Cerebellar cortex (tissue), 1 donor: ENCODE measurements at regions not wholly inside any gene's neighbourhood (a gene's known extent, or its start where the extent isn't known, plus 50 kb on each side); places are given as distances from the start of the nearest gene placed in this dataset.
A peak's percentile ranks its signal among the peaks of the same experiment; 100 is the strongest.

Source experiments
- DNase-seq: peaks from one replicate; pipeline ENCODE4 v3.0.0-alpha.2; 2015; ENCODE audit warnings: low spot score

- DNase-seq: no peak
Measured at GRCh38 chr5:4832471-4832870, 307.7 kb upstream of the ADAMTS16 start.

DNA sequence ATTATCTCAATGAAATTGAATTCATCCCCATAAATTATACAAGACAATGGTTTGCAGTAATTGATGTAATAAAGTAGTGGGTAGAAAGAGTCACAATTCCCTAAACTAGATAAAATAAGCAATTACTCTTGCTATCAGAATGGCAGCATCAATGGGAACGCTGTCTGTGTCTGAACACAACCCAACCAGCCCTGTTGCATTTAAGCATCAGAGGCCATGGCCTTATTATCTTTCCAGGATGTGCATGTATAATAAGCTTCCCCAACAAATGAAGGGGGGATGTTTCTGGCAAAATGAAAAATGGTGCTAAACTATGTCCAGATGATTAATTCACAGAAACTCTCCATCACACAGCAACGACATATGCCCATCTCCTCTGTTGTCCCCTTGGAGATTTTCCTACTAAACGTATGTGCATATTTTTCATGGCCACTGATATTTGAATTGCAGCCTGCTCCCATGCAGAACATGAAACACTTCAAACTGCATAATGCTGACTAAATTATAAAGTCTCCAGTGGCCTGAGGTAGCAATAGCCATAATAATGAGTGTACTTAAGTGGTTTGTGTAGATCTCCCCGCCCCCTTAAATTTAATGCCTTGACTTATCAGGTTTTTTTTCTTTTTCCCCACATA is 306.9 kb upstream of the ADAMTS16 start:
- no peak for DNase-seq

DNA sequence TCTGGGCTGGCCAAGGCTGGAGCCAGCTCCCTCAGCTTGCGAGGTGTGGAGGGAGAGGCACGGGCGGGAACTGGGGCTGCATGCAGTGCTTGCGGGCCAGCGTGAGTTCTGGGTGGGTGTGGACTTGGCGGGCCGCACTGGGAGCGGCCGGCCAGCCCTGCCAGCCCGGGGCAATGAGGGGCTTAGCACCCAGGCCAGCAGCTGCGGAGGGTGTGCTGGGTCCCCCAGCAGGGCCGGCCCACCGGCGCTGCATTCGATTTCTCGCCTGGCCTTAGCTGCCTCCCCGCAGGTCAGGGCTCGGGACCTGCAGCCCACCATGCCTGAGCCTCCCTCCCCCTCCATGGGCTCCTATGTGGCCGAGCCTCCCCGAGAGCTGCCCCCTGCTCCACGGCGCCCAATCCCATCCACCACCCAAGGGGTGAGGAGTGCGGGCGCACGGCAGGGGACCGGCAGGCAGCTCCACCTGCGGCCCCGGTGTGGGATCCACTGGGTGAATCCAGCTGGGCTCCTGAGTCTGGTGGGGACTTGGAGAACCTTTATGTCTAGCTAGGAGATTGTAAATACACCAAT is 302.6 kb upstream of the ADAMTS16 start:
- no peak for DNase-seq

DNA sequence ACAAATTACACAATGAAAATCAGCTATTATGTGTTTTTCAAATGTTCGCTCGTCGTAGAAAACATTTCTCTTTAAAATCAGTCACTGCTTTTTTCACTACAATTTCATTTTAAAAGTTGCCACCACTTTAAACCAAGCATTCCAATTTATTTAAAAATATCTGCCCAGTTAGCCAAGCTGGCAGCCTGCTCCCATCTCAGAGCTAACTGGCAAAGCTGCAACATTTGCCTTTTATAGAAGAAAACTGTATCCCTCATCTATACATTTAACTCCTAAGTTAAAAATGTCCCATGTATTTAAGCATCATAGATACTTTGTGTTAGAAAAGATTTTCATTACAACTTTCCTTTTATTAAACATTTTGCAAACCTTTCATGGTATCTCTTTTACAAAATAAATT is 294.9 kb upstream of the ADAMTS16 start:
- DNase-seq: no peak

GRCh38 chr5:4847766-4848165 is 292.4 kb upstream of the ADAMTS16 start:
- no peak for DNase-seq

DNA sequence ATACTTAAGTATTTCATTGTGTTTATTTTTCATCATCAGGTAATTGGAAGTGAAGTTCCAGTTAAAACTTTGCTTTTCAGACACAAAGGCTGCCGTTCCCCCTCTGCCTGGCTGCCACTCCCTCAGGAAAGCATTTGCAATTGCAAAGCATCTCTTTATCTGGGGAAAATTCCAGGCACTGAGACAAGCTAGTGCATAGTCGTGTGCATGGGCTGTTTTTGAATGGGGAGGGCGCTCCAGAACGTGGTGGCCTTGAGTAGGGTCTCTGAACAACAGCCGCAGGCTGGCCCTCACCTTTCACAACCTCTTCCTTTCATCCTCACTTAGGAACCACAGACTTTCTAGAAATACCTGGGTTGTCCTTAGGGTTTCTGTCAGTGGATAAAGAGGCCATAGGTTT is 285.1 kb upstream of the ADAMTS16 start:
- DNase-seq: no peak

DNA sequence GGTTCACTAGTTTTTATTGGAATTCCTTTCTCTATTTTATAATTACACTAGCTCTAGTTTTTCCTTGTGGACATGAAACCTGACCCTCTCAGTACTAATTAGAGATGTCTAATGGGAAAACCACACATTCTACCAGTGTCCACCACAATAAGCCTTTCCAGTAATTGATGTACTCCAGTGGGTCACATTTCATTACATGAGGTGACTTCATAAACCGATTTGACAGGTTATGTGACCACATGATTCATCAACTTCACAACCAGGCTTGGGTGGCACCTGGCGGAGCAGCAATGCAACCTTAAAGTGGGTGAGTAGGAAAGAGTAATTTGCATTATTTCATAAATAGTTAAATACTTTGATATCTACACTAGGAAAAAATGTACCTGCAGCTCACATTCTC is 284.2 kb upstream of the ADAMTS16 start:
- DNase-seq: no peak

DNA sequence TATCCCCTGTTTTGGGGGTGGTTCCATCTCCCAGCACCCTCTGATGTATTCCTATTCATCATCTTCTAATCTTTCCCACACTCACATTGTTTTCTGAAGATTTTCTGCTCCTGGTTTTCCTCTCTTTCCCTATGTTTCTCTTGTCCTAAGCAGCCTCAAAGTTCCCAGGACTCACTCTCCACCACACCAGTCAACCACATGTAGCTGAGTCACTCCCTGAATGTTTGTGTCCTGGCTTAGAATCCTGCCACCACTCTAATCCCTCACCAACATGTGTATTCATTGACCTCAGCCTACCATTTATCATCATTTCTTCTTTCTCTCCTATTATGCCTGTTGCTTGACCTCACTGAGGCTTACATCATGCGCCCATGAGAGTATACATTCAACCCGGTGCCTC is 282.4 kb upstream of the ADAMTS16 start:
- DNase-seq: no peak

GRCh38 chr5:4859500-4860235 is 280.5 kb upstream of the ADAMTS16 start:
- DNase-seq: no peak

DNA sequence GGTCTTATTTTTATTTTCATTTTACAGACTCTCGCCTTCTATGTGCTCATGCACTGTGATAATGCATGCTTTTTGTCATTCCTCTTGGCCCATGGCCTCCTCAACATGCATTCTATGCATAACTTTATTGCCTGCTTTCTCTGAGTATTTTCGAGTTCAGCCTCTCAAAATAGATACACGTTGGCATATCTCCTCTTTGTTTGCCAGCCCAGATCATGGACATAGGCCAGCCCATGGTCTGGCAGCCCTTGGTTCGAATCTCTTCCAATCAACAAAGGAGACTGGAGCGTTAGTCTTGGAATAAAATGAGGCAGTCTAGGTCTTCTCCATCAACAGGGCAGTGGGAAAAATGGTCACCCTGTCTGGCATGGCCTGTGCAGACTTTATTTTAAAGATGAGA is 279.5 kb upstream of the ADAMTS16 start:
- no peak for DNase-seq

- DNase-seq: peak; percentile 46
Measured at GRCh38 chr5:4862500-4862899, 277.6 kb upstream of the ADAMTS16 start.

DNA sequence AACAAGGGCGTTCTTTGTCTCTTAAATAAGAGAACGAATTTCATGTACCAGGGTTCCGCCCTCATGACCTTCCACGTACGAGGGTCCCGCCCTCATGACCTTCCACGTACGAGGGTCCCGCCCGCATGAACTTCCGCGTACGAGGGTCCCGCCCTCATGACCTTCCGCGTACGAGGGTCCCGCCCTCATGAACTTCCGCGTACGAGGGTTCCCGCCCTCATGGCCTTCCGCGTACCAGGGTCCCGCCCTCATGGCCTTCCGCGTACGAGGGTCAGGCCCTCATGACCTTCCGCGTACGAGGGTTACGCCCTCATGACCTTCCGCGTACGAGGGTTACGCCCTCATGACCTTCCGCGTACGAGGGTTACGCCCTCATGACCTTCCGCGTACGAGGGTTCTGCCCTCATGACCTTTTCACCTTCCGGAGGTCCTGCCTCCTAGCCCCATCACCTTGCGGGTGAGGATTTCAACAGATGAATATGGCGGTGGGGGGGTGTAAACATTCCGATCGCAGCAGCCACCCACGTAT is 273.9 kb upstream of the ADAMTS16 start:
- no peak for DNase-seq

DNA sequence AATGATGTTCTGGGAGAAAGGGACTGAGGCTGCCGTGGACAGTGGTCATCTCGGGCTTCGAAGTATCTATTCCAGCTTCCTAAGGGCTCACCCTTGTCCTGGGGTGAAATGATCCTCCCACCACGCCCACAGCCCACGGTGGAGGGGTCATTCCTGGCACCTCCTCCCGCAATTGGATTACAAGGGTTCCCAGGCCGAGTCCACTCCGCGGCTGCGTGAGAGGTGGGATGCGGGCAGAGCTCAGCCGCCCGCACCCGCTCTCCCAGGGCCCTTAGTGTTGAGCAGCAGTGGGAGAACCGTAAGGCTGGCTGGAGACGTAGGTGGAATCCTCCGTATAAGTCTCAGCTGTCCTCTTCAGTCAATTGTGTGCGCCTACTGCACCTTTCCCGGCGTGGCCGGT is 273.3 kb upstream of the ADAMTS16 start:
- DNase-seq: no peak

DNA sequence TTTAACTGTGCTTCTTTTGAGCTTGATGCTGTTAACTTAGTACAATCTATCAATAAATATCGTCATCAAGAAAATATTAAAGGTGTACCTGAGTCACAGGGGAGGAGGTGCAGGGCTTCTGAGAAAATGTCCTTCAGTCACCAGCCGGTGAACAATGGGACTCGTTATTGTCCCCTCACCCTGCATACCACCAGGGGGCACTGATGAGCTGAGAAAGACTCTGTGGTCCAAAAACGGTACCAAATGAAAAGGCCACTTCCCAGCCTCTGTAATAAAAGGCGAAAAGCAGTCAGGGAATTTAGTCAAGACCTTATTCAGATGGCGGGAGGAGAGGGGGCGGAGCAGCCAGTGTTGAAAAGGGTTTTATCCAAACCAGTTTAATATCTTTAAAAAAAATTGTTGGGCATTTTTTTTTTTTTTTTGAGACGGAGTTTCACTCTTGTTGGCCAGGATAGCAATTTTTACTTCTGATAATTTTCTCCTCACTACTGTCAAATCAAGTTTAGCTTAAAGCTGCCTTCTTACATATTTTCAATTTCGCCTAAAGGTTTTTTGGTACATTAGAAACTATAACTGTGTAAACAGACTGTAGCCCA is 271.9 kb upstream of the ADAMTS16 start:
- DNase-seq: peak; percentile 75

DNA sequence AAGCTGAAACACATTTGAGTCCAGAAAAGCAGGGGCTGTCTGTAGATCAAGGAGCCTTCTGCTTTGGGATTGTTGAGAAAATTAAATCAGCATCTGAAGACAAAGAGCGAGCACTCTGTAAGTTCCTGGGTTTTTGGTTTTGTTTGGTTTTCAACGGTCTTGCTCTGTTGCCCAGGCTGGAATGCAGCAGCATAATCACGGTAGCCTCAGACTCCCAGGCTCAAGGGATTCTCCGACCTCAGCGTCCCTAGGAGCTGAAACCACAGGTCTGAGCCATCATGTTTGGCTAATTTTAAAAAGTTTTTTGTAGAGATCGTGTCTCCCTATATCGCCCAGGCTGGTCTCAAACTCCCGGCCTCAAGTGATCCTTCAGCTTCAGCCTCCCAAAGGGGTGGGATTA is 266.5 kb upstream of the ADAMTS16 start:
- no peak for DNase-seq

DNA sequence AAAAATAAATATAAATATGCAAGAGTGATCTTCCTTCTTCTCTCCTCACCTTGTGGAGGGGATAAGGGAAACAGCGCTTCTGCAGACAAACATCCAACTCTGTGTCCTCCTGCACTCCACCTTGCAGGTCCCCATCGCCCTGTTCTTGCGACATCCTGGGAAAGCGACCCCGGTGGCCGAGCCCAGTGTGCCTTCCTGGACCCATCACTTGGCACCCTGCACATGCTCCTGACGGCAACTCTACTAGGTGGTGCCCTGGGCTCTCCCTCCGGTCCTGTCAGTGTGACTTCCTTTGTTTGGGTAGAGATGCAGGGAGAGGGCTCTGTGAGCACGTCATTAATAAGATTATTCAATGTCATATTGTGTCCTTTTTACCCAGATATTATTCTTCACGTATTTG is 266.0 kb upstream of the ADAMTS16 start:
- DNase-seq: no peak

GRCh38 chr5:4875942-4876341 is 264.2 kb upstream of the ADAMTS16 start:
- DNase-seq: no peak

DNA sequence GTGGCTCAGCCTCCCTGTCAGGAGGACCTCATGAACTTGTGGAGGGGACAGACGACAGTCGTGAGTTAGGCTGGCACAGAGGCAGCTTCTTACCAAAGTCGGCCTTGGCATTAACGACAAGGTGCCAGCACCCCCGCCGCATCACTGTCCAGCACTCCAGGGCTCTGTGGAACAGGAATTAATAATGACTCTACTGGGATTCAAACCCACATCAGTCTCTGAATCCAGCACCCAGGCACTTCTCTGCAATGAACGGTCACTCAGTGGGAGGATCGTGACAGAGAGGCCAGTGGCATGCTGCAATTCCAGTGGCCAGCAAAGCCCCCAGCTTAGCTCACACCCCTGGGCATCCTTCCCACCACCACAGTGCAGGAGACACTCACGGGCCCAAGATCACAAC is 263.3 kb upstream of the ADAMTS16 start:
- no peak for DNase-seq

DNA sequence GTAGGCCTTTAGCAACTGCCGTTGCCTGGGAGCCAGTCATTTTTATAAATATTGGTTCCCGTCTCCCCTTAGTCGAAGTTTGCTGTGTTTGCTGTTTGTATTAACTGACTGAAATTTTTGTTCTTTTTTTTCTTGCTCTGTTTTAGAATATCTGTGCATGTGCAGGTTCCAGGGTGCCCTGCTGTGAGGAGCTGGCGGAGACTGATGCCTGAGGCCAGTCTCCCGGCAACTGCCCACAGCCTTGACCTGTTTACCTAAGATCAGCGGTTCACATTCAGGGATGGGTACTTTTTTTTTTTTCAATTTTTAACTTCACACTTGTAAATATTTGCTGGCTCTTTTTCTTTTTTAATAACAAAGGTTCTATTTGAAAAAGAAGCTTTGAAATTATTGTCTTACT is 262.6 kb upstream of the ADAMTS16 start:
- no peak for DNase-seq

DNA sequence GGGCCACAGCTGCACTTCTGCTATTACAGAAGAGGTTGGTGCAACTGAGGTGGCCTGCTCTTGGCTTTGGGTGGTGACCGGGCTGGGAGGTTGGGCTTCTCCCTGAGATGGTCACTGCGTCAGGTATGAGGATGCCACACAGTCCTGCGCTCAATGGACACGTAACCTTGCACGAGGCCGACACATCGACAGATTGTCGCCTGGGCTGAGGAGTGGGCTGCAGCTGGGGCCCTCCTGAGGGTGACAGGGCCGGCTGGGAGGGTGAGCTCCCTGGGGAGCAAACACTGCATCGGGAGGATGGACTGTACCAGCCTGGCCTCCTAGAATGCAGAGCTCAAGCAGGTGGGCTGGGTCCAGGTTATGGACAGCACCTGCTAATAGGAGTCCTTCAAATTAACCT is 261.1 kb upstream of the ADAMTS16 start:
- DNase-seq: no peak

DNA sequence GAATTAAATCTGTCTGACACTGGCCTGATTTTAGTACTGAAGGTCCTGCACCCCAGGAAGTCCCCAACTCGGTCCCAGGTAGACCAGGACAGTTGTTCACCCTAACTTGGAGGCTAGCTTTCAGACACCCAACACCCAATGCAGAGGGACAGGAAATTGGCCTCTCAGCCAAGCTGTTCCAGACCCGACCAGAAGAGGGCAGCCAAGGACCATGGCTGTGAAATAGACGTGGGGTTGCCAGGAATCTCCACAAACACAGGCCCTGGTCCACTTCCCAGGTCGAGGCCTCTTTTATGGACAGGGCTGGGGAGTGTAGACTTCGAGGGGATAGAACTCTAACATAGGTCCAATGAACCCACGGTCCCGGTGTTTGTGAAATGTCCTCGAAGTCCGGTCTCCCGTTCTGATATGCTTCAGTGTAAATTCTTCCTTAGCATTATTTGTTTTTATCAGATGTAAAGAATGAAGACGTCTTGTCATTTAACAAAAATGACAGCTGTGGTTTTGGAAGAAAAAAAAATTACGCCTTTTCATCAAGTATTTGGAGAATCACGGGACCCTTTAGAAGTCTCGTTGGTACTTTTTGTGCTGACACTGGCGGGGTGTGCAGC is 260.3 kb upstream of the ADAMTS16 start:
- peak; percentile 93 for DNase-seq

DNA sequence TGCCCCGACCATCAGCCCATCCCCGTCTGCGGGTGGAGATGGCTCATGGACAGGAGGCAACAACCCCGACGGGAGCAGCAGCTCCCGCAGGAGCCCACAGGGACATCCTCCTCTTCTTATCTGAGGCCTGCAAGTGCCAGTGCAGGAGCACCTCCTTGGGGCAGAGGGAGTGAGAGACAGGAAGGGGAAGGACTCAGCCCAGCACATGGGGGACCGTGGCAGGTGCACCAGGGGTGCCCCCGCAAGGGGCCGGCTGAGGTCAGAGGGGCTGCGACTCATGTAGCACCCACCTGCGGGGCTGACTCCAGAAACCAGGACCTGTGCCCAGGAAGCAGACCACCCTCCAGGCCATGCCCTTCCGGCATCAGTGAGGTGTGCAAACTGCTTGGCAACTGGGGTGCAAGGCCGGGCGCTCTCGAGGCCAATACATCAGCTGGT is 259.8 kb upstream of the ADAMTS16 start:
- DNase-seq: no peak
